SK-N-SH (cell line): ENCODE measurements at regions not wholly inside any gene's neighbourhood (a gene's known extent, or its start where the extent isn't known, plus 50 kb on each side); places are given as distances from the start of the nearest gene placed in this dataset.

ENCODE experiments used
- CTCF ChIA-PET: fragments of 300-600, 350-600 bp; formaldehyde crosslinking; extraction: SDS; loops from one replicate; lab custom pipeline; 2021; lab: Yijun Ruan, JAX
- POLR2A ChIA-PET: fragments of 350-600 bp; sonication (Branson Sonifier 250); formaldehyde crosslinking; extraction: SDS; loops from one replicate; lab custom pipeline; 2020; ENCODE audit warnings: antibody characterized with exemption, inconsistent platforms; lab: Yijun Ruan, JAX
- DNase-seq: peaks from one replicate; pipeline ENCODE4 v3.0.0; 2012
- H2AFZ ChIP-seq: fragments of 200-600 bp; sonication (generic); 2 replicates; pipeline ENCODE4 v1.8.1; 2016; ENCODE audit warnings: antibody characterized with exemption, mild to moderate bottlenecking, low read depth
- H3F3A ChIP-seq: fragments of 200-600 bp; sonication (generic); replicated peaks from 2 replicates; pipeline ENCODE3; 2016; ENCODE audit warnings: antibody characterized with exemption, mild to moderate bottlenecking; ENCODE audit not compliant: insufficient read depth
- H3K27ac ChIP-seq, 2 experiments: fragments of 200-500 bp in 1 of 2; fragments of 200-600 bp in 1 of 2; sonication (Bioruptor generic) in 1 of 2; sonication (generic), shearing (Covaris generic) in 1 of 2; 2 replicates each; pipeline versions ENCODE4 v1.5.1 to v1.6.1; 2014 to 2016; ENCODE audit warnings: low read depth in 2 of 2, inconsistent platforms in 1 of 2, low read length in 1 of 2, mild to moderate bottlenecking in 1 of 2, mixed read lengths in 1 of 2
- H3K27me3 ChIP-seq: fragments of 200-600 bp; sonication (generic), shearing (Covaris generic); 2 replicates; pipeline ENCODE4 v1.6.1; 2016; ENCODE audit warnings: mixed run types; ENCODE audit not compliant: insufficient read depth
- H3K36me3 ChIP-seq, 2 experiments: fragments of 200-500 bp in 1 of 2; fragments of 200-600 bp in 1 of 2; sonication (Bioruptor generic) in 1 of 2; sonication (generic) in 1 of 2; replicated peaks in 1 of 2; 2 replicates each; pipeline versions ENCODE3 to v1.5.1; 2014 to 2016; ENCODE audit warnings: low read length in 1 of 2, mild to moderate bottlenecking in 1 of 2; ENCODE audit not compliant: insufficient read depth in 2 of 2, control insufficient read depth in 1 of 2
- H3K4me1 ChIP-seq, 2 experiments: fragments of 200-500 bp in 1 of 2; fragments of 200-600 bp in 1 of 2; sonication (Bioruptor generic) in 1 of 2; sonication (generic), shearing (Covaris generic) in 1 of 2; 2 replicates each; pipeline versions ENCODE4 v1.5.1 to v1.6.1; 2014 to 2016; ENCODE audit warnings: low read depth in 1 of 2, low read length in 1 of 2, mixed run types in 1 of 2; ENCODE audit not compliant: insufficient read depth in 2 of 2, control insufficient read depth in 1 of 2
- H3K4me2 ChIP-seq: fragments of 200-600 bp; sonication (generic), shearing (Covaris generic); 2 replicates; pipeline ENCODE4 v1.6.1; 2017; ENCODE audit warnings: mixed run types
- H3K4me3 ChIP-seq, 2 experiments: fragments of 200-500 bp in 1 of 2; fragments of 200-600 bp in 1 of 2; sonication (Bioruptor generic) in 1 of 2; sonication (generic), shearing (Covaris generic) in 1 of 2; 2 replicates each; pipeline versions ENCODE4 v1.5.1 to v1.8.1; 2014 to 2016; ENCODE audit warnings: low read depth in 2 of 2, inconsistent platforms in 1 of 2, low read length in 1 of 2, mild to moderate bottlenecking in 1 of 2, mixed read lengths in 1 of 2, moderate library complexity in 1 of 2
- H3K79me2 ChIP-seq: fragments of 200-600 bp; sonication (generic); 2 replicates; pipeline ENCODE4 v1.8.1; 2017; ENCODE audit warnings: mild to moderate bottlenecking; ENCODE audit not compliant: insufficient read depth
- H3K9ac ChIP-seq: fragments of 200-600 bp; sonication (generic); 2 replicates; pipeline ENCODE4 v1.6.1; 2017; ENCODE audit warnings: mixed run types
- H3K9me2 ChIP-seq: fragments of 200-600 bp; sonication (generic); 2 replicates; pipeline ENCODE4 v1.6.1; 2017; ENCODE audit warnings: mixed run types
- H3K9me3 ChIP-seq: fragments of 200-600 bp; sonication (generic); 2 replicates; pipeline ENCODE4 v1.6.1; 2017; ENCODE audit warnings: mixed run types, mild to moderate bottlenecking, moderate library complexity
- H4K20me1 ChIP-seq: fragments of 200-600 bp; sonication (generic); 2 replicates; pipeline ENCODE4 v1.6.1; 2017; ENCODE audit warnings: mild to moderate bottlenecking, mixed run types; ENCODE audit not compliant: insufficient read depth
- CHD2 ChIP-seq: fragments of 150-350 bp; IDR thresholded peaks from 2 replicates; pipeline ENCODE4 v1.6.1; 2018; ENCODE audit warnings: low read length; ENCODE audit not compliant: partially characterized antibody
- EP300 ChIP-seq, 2 experiments: IDR thresholded peaks; 2 replicates each; pipeline versions ENCODE4 v1.4.0 to v1.6.1; 2012; ENCODE audit warnings: borderline replicate concordance in 1 of 2, low read depth in 1 of 2, low read length in 1 of 2
- EZH2phosphoT487 ChIP-seq: fragments of 200-600 bp; sonication (generic); IDR thresholded peaks from 2 replicates; pipeline ENCODE4 v1.6.1; 2017; ENCODE audit warnings: low read depth, mixed run types, mild to moderate bottlenecking, antibody characterized with exemption, moderate library complexity, borderline replicate concordance
- FOSL2 ChIP-seq: IDR thresholded peaks from 2 replicates; pipeline ENCODE4 v1.4.0; 2012; ENCODE audit warnings: low read depth, mild to moderate bottlenecking, moderate library complexity, borderline replicate concordance
- FOXJ3 ChIP-seq: sonication (generic); formaldehyde crosslinking; IDR thresholded peaks from 2 replicates; pipeline ENCODE4 v1.5.1; 2020; ENCODE audit warnings: mild to moderate bottlenecking, missing genetic modification reagents
- FOXM1 ChIP-seq: IDR thresholded peaks from 2 replicates; pipeline ENCODE4 v1.4.0; 2012; ENCODE audit warnings: low read depth, mild to moderate bottlenecking
- GABPA ChIP-seq: IDR thresholded peaks from 2 replicates; pipeline ENCODE4 v1.4.0; 2012; ENCODE audit warnings: low read depth, mild to moderate bottlenecking
- GATA2 ChIP-seq: sonication (generic); formaldehyde crosslinking; IDR thresholded peaks from 2 replicates; pipeline ENCODE4 v1.5.0; 2020; ENCODE audit warnings: mild to moderate bottlenecking, missing genetic modification reagents
- IRF3 ChIP-seq: fragments of 150-350 bp; IDR thresholded peaks from 2 replicates; pipeline ENCODE4 v1.6.1; 2016; ENCODE audit warnings: mild to moderate bottlenecking, low read depth, low read length
- JUND ChIP-seq: IDR thresholded peaks from 2 replicates; pipeline ENCODE4 v1.4.0; 2012
- MEF2A ChIP-seq: IDR thresholded peaks from 2 replicates; pipeline ENCODE4 v1.4.0; 2012; ENCODE audit warnings: low read depth, borderline replicate concordance
- MXI1 ChIP-seq: IDR thresholded peaks from 2 replicates; pipeline ENCODE4 v1.6.1; 2012; ENCODE audit warnings: mild to moderate bottlenecking, low read depth, low read length, improper control_type of control experiment
- NFIC ChIP-seq: IDR thresholded peaks from 2 replicates; pipeline ENCODE4 v1.4.0; 2012; ENCODE audit warnings: borderline replicate concordance
- PBX3 ChIP-seq: IDR thresholded peaks from 2 replicates; pipeline ENCODE4; 2012
- RCOR1 ChIP-seq: fragments of 150-350 bp; IDR thresholded peaks from 2 replicates; pipeline ENCODE4 v1.6.1; 2017; ENCODE audit warnings: antibody characterized with exemption, low read length
- REST ChIP-seq: IDR thresholded peaks from 2 replicates; pipeline ENCODE4 v1.6.1; 2012; ENCODE audit warnings: mild to moderate bottlenecking, low read depth, low read length, moderate library complexity
- RXRA ChIP-seq: IDR thresholded peaks from 2 replicates; pipeline ENCODE4 v1.4.0; 2012; ENCODE audit warnings: low read depth, mild to moderate bottlenecking, borderline replicate concordance
- SIN3A ChIP-seq: IDR thresholded peaks from 2 replicates; pipeline ENCODE4 v1.6.1; 2012; ENCODE audit warnings: low read depth, mild to moderate bottlenecking, low read length, moderate library complexity, borderline replicate concordance
- SMC3 ChIP-seq: IDR thresholded peaks from 2 replicates; pipeline ENCODE4 v1.6.1; 2012; ENCODE audit warnings: low read depth, low read length, improper control_type of control experiment
- TCF12 ChIP-seq: IDR thresholded peaks from 2 replicates; pipeline ENCODE4 v1.4.0; 2012
- TEAD4 ChIP-seq: IDR thresholded peaks from 2 replicates; pipeline ENCODE4 v1.4.0; 2012; ENCODE audit warnings: mild to moderate bottlenecking, borderline replicate concordance; ENCODE audit not compliant: insufficient read depth
- USF2 ChIP-seq: fragments of 150-350 bp; IDR thresholded peaks from 2 replicates; pipeline ENCODE4 v1.6.1; 2017; ENCODE audit warnings: antibody characterized with exemption, low read length, low read depth, borderline replicate concordance
- YY1 ChIP-seq: IDR thresholded peaks from 2 replicates; pipeline ENCODE4 v1.4.0; 2012; ENCODE audit warnings: low read depth, mild to moderate bottlenecking
- WGBS: methylation state at CpG from one replicate; pipeline ENCODE4 v1.1.6; 2017; ENCODE audit warnings: low lambda C conversion rate; 5-methylcytosine and 5-hydroxymethylcytosine counted together

- no peak overlapping the region for H3K27ac ChIP-seq
- H3K4me3 ChIP-seq, result no peak overlapping the region
- WGBS, result 0% methylated on average over 1 of the region's 1 CpG
- no peak for DNase-seq
- no peaks in the 10 kb centered on the region for H3K9me2 ChIP-seq
- H3F3A ChIP-seq, result no peaks in the 10 kb centered on the region
- no peak overlapping the region for H3K9ac ChIP-seq
- no peaks in the 10 kb centered on the region for H3K9me3 ChIP-seq
- ChIA-PET POLR2A (no interaction called here), CTCF (no interaction called here)
- no peaks in the 10 kb centered on the region for H3K36me3 ChIP-seq
- H3K79me2 ChIP-seq, result no peaks in the 10 kb centered on the region
- no peak overlapping the region for H3K4me2 ChIP-seq
- H2AFZ ChIP-seq, result no peak overlapping the region
- no peaks in the 10 kb centered on the region for H3K27me3 ChIP-seq
- H4K20me1 ChIP-seq, result no peaks in the 10 kb centered on the region
- TF ChIP-seq SMC3, result no peak
- TF ChIP-seq RCOR1, result no peak
- no peak for TF ChIP-seq FOXM1
- no peak for TF ChIP-seq FOSL2
- no peak for TF ChIP-seq TEAD4
- no peak for TF ChIP-seq CHD2
- no peak for TF ChIP-seq SIN3A
- no peak for TF ChIP-seq USF2
- no peak for TF ChIP-seq PBX3
- TF ChIP-seq TCF12, result no peak
- TF ChIP-seq MEF2A, result no peak
- TF ChIP-seq NFIC, result no peak
- no peak for TF ChIP-seq MXI1
- TF ChIP-seq JUND, result no peak
- no peak for TF ChIP-seq GABPA
- TF ChIP-seq YY1, result no peak
- no peak for TF ChIP-seq RXRA
- H3K4me1 ChIP-seq, result no peaks in the 10 kb centered on the region
Measured at GRCh38 chr13:61500176-61500575, 84.5 kb upstream of the PCDH20 start.

DNA sequence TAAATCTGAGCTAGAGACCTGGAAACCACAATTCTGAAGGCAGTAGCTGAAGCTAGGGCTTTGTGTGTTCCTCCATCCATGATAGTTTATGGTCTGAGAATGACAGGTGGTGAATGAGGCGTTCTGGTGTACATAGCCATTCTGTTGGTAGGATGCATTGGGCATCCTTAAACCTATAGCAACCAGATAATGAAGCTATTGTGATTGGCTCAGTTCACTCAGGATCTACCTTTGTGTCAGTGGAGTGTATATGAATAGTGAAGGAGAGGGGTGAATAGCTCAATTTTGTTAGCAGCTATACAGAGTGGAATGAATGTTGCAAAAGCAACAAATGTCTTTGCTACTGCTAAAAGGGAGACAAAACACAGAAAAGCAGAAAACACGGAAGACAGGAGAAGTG is 80.0 kb upstream of the PCDH20 start:
- Histone ChIP-seq H3K9me3 (no peaks in the 10 kb centered on the region), H3K4me1 (no peaks in the 10 kb centered on the region), H3K27ac (no peak overlapping the region), H3K4me2 (no peak overlapping the region), H2AFZ (no peak overlapping the region), H3K9me2 (no peaks in the 10 kb centered on the region), H3F3A (no peaks in the 10 kb centered on the region), H3K9ac (no peak overlapping the region), H3K27me3 (no peaks in the 10 kb centered on the region), H3K4me3 (no peak overlapping the region), H4K20me1 (no peaks in the 10 kb centered on the region), H3K79me2 (no peaks in the 10 kb centered on the region), H3K36me3 (no peaks in the 10 kb centered on the region)
- ChIA-PET CTCF (no interaction called here), POLR2A (no interaction called here)
- DNase-seq, result no peak
- 28% methylated on average over 2 of the region's 2 CpGs for WGBS
- TF ChIP-seq FOXJ3 (CRISPR knock-in tag) (no peak), IRF3 (no peak), GABPA (no peak), NFIC (no peak), PBX3 (no peak), TCF12 (no peak), REST (no peak), EP300 (IDR thresholded peaks at IDR 0.05; ENCODE audit: borderline replicate concordance in 1 of 2, low read depth in 1 of 2, low read length in 1 of 2) (no peak), GATA2 (CRISPR knock-in tag) (no peak), RXRA (no peak), EZH2phosphoT487 (no peak)
